ENCODE measurements at regions not wholly inside any gene's neighbourhood (a gene's known extent, or its start where the extent isn't known, plus 50 kb on each side); places are given as distances from the start of the nearest gene placed in this dataset.
"Not testable (repeated sequence)": the region's sequence is repeated elsewhere in the genome, so short reads cannot be mapped to it uniquely, and the experiment has no call there.

GRCh38 chr18:73163236-73163635 lies 295.4 kb upstream of the NETO1 start:
- DNase-seq = no peak

GRCh38 chr18:73156117-73156516 lies 288.3 kb upstream of the NETO1 start:
- DNase-seq = no peak

DNA sequence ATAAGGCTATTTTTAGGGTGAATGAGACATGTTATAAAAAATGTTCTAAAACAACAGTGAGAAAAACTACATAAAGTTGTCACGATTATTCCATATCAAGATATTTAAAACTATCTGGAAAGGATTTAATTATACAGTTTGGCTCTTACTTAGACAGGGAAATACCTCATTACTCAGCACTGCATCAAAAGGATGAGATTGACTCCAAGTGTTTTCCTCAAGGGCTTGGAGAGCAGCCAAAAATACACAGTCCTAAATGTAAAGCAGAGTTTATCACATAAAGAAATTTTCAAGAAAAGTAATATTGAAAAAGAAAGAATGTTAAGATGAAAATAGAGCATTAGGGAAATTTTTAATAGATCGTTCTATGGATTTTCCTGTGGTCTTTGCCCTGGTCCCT lies 285.5 kb upstream of the NETO1 start:
- no peak for DNase-seq

DNA sequence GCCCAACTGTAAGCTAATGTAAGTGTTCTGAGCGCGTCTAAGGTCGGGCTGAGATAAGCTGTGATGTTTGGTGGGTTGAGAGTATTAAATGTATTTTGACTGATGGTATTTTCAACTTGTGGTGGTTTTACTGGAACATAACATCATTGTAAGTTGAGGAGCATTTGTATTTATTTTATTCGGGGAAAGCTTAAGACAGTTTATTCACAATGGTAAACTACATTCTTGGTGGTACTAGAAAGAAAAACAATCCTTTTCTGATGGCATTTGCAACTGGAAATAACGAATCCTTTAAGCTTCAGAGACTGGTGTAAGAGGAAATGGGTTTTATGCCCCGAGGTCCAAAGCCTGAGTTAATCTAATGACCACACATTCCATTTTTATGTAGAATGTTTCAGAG lies 283.3 kb upstream of the NETO1 start:
- no peak for DNase-seq

DNA sequence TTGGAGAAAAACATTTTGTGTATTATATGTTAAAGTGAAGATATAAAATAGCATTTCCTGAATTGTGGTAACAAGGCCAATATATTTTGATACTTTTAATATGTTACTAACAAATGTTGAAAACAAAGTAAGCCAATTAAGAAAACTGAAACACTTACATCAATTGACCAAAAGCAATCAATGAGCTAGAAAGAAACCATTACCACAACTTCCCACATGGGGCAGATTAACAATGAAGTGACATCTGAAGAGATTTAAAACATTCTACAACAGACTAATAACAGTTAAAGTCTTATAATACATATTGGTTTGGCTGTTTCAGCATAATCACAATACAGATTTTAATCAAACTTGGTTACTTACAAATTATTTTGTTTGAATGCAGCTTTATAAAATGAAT lies 282.4 kb upstream of the NETO1 start:
- DNase-seq = no peak

DNA sequence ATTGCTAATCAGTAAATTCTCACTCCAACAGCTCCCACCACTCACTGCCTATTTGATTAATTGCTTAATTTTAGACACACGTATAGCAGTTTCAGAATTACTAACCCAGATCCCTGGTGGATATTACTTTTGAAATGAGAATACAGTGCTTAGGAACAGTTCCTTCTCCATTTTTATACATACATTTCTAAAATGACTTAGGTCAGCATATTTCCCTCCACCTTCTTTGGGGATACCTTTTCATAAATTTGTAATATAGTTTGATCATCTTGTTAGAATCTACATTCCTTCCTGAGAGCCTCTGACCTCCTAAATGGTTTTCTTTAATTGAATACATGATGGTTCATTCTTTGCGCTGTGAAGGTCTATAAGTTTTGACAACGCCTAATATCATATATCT lies 279.8 kb upstream of the NETO1 start:
- DNase-seq = no peak

GRCh38 chr18:73144030-73144429 lies 276.2 kb upstream of the NETO1 start:
- no peak for DNase-seq

GRCh38 chr18:73136134-73136533 lies 268.3 kb upstream of the NETO1 start:
- peak; percentile 6 for DNase-seq

- no peak for DNase-seq
Observed at GRCh38 chr18:73124175-73124574, 256.4 kb upstream of the NETO1 start.

DNA sequence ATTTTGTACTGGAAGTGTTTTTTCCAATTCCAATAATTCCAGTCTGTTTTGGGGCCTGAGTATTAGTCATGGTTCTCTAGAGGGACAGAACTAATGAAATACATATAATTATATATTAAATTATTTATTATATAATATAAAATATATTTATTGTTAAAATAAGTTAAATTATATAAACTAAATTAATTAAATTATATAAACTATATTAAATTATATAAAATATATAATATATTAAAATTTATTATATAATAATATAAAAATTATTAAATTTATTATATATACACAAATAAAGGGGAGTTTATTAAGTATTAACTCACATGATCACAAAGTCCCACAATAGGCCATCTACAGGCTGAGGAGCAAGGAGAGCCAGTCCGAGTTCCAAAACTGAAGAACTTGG lies 253.4 kb upstream of the NETO1 start:
- no peak for DNase-seq

DNA sequence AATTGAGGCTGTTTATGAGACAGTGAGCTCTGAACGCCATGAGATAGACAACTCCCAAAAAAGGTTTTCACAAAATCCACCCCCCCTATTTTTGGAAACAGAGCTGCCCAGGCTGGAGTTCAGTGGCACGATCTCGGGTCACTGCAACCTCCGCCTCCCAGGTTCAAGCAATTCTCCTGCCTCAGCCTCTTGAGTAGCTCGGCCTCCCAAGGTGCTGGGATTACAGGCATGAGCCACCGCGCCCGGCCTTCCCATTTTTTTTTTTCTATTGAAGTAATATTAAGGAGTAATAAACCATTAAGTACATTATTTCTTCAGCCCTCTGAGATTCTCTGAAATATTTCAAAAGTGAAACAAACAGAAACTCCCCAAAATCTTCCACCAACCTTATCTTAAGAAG lies 252.8 kb upstream of the NETO1 start:
- DNase-seq = no peak

- no peak for DNase-seq
Observed at GRCh38 chr18:73119574-73119973, 251.8 kb upstream of the NETO1 start.

- no peak for DNase-seq
Observed at GRCh38 chr18:73118121-73118816, 250.5 kb upstream of the NETO1 start.

- DNase-seq = no peak
Observed at GRCh38 chr18:73110307-73110706, 242.5 kb upstream of the NETO1 start.

- no peak for DNase-seq
Observed at GRCh38 chr18:73101977-73102376, 234.2 kb upstream of the NETO1 start.

DNA sequence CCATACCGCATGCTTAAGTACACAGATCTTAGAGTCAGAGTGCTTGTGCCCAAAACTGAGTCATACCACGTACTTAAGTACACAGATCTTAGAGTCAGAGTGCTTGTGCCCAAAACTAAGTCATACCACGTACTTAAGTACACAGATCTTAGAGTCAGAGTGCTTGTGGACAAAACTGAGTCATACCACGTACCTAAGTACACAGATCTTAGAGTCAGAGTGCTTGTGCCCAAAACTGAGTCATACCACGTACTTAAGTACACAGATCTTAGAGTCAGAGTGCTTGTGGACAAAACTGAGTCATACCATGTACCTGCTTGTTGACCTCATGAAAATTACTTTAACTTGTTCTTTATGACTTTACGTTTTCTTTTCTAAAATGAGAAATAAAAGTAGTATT lies 233.7 kb upstream of the NETO1 start:
- not testable (repeated sequence) for DNase-seq

GRCh38 chr18:73099759-73100158 lies 232.0 kb upstream of the NETO1 start:
- peak; percentile 70 for DNase-seq

GRCh38 chr18:73093687-73094250 lies 226.0 kb upstream of the NETO1 start:
- no peak for DNase-seq

- no peak for DNase-seq
Observed at GRCh38 chr18:73088445-73088844, 220.7 kb upstream of the NETO1 start.

GRCh38 chr18:73087282-73087977 lies 219.6 kb upstream of the NETO1 start:
- no peak for DNase-seq

GRCh38 chr18:73079920-73080319 lies 212.1 kb upstream of the NETO1 start:
- DNase-seq = no peak

- no peak for DNase-seq
Observed at GRCh38 chr18:73060666-73061288, 193.0 kb upstream of the NETO1 start.

DNA sequence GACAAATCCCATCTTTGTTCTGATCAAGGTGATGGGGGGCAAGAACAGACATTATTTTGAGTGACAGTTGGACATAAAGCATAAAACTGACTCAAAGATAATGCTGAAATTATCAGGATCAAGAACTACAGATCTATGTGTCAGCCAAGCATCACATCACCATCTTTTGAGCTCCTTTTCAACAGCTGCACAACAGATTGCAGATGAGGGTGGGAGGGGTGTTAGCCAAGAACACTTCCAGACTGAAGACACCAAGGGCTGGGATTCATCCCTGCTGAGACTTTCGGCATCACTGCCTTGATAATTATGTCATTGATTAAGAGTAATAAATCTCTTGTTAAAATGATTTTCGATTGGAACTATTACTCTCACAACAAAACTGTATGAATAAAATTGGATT lies 191.5 kb upstream of the NETO1 start:
- no peak for DNase-seq

GRCh38 chr18:73047688-73048087 lies 179.9 kb upstream of the NETO1 start:
- no peak for DNase-seq
